H1 (cell line): ENCODE measurements at regions not wholly inside any gene's neighbourhood (a gene's known extent, or its start where the extent isn't known, plus 50 kb on each side); places are given as distances from the start of the nearest gene placed in this dataset.

ENCODE experiments used
- CTCF ChIA-PET: fragments of 300-600 bp; sonication (Branson Sonifier 250); formaldehyde crosslinking; loops from one replicate; lab custom pipeline; 2021; ENCODE audit not compliant: partially characterized antibody; lab: Charles Lee
- POLR2A ChIA-PET: fragments of 300-600 bp; sonication (Branson Sonifier 250); formaldehyde crosslinking; loops from one replicate; lab custom pipeline; 2021; ENCODE audit warnings: inconsistent platforms; ENCODE audit not compliant: partially characterized antibody; lab: Charles Lee
- DNase-seq, 2 experiments: peaks; one replicate each; pipeline versions ENCODE4 v3.0.0 to v3.0.0-alpha.2; 2010 to 2022; ENCODE audit warnings: low spot score in 2 of 2, low read depth in 1 of 2, mixed read lengths in 1 of 2
- FAIRE-seq: peaks from 2 replicates; lab custom pipeline; 2011; peaks lifted over from hg19 to GRCh38; lab: Jason Lieb, UNC
- H2AFZ ChIP-seq: 2 replicates; pipeline ENCODE4 v1.8.1; 2012; ENCODE audit warnings: low read length, inconsistent platforms
- H2AK5ac ChIP-seq: 2 replicates; pipeline ENCODE4 v1.6.1; 2013; ENCODE audit warnings: low read depth, low read length
- H2BK120ac ChIP-seq: replicated peaks from 2 replicates; pipeline ENCODE3; 2013; ENCODE audit warnings: low read depth, low read length, inconsistent platforms
- H2BK12ac ChIP-seq: 2 replicates; pipeline ENCODE4 v1.6.1; 2013; ENCODE audit warnings: low read depth, low read length
- H2BK15ac ChIP-seq: 2 replicates; pipeline ENCODE4 v1.6.1; 2013; ENCODE audit warnings: low read length
- H2BK20ac ChIP-seq: 2 replicates; pipeline ENCODE4 v1.6.1; 2013; ENCODE audit warnings: low read length
- H2BK5ac ChIP-seq: 2 replicates; pipeline ENCODE4 v1.6.1; 2013; ENCODE audit warnings: low read depth, low read length
- H3K14ac ChIP-seq: 2 replicates; pipeline ENCODE4 v1.6.1; 2013; ENCODE audit warnings: inconsistent platforms; ENCODE audit not compliant: insufficient read length
- H3K18ac ChIP-seq: 2 replicates; pipeline ENCODE4 v1.6.1; 2013; ENCODE audit warnings: low read length; ENCODE audit errors: extremely low read depth
- H3K23ac ChIP-seq: 2 replicates; pipeline ENCODE4 v1.6.1; 2013; ENCODE audit warnings: inconsistent platforms; ENCODE audit not compliant: insufficient read length
- H3K23me2 ChIP-seq: 2 replicates; pipeline ENCODE4 v1.6.1; 2013; ENCODE audit warnings: low read depth, low read length
- H3K27ac ChIP-seq: 2 replicates; pipeline ENCODE4 v1.6.1; 2011; ENCODE audit warnings: low read depth, low read length, inconsistent platforms
- H3K27me3 ChIP-seq, 4 experiments: replicated peaks in 1 of 4; 1 replicate in 1 of 4; 2 replicates in 3 of 4; pipeline versions ENCODE4 v1.6.1 to v1.8.1; 2011 to 2013; ENCODE audit warnings: low read length in 3 of 4, mild to moderate bottlenecking in 3 of 4, inconsistent platforms in 2 of 4, mixed read lengths in 2 of 4, moderate library complexity in 1 of 4; ENCODE audit not compliant: control insufficient read depth in 3 of 4, insufficient read depth in 3 of 4; ENCODE audit errors: extremely low read depth in 1 of 4
- H3K36me3 ChIP-seq, 4 experiments: 2 replicates each; pipeline versions ENCODE4 v1.6.1 to v1.8.1; 2011 to 2013; ENCODE audit warnings: mild to moderate bottlenecking in 4 of 4, low read length in 3 of 4, moderate library complexity in 2 of 4, control low read depth in 1 of 4, inconsistent platforms in 1 of 4; ENCODE audit not compliant: insufficient read depth in 4 of 4, control insufficient read depth in 2 of 4
- H3K4ac ChIP-seq: replicated peaks from 2 replicates; pipeline ENCODE3; 2013; ENCODE audit warnings: low read length, low read depth, mixed read lengths, inconsistent platforms; ENCODE audit not compliant: insufficient read length
- H3K4me1 ChIP-seq, 4 experiments: replicated peaks in 1 of 4; 1 replicate in 1 of 4; 2 replicates in 3 of 4; pipeline versions ENCODE4 v1.6.1 to v1.8.1; 2011 to 2013; ENCODE audit warnings: low read length in 3 of 4, inconsistent platforms in 2 of 4, mixed read lengths in 1 of 4; ENCODE audit not compliant: insufficient read depth in 4 of 4, control insufficient read depth in 3 of 4
- H3K4me2 ChIP-seq, 2 experiments: 2 replicates each; pipeline versions ENCODE4 v1.6.1 to v1.8.1; 2011 to 2013; ENCODE audit warnings: low read depth in 2 of 2, low read length in 2 of 2, control low read depth in 1 of 2, inconsistent platforms in 1 of 2, mild to moderate bottlenecking in 1 of 2; ENCODE audit not compliant: insufficient read depth in 1 of 2
- H3K4me3 ChIP-seq, 4 experiments: fragments of 200-600, 300-600 bp in 1 of 4; sonication (generic), shearing (Covaris generic), sonication (Bioruptor Twin) in 1 of 4; 2 replicates each; pipeline versions ENCODE4 v1.5.1 to v1.8.1; 2011 to 2016; ENCODE audit warnings: low read length in 4 of 4, low read depth in 3 of 4, control low read depth in 2 of 4, inconsistent platforms in 2 of 4, mild to moderate bottlenecking in 2 of 4, mixed read lengths in 1 of 4, moderate library complexity in 1 of 4; ENCODE audit not compliant: insufficient read depth in 2 of 4; ENCODE audit errors: extremely low read depth in 1 of 4
- H3K56ac ChIP-seq: replicated peaks from 2 replicates; pipeline ENCODE3; 2013; ENCODE audit warnings: low read depth, mild to moderate bottlenecking, mixed read lengths, low read length, inconsistent platforms; ENCODE audit not compliant: insufficient read length
- H3K79me1 ChIP-seq: 2 replicates; pipeline ENCODE4 v1.6.1; 2013; ENCODE audit warnings: low read depth, low read length, control low read depth
- H3K79me2 ChIP-seq, 2 experiments: 2 replicates each; pipeline versions ENCODE4 v1.6.1 to v1.8.1; 2012 to 2013; ENCODE audit warnings: low read length in 2 of 2, mild to moderate bottlenecking in 2 of 2, inconsistent platforms in 1 of 2; ENCODE audit not compliant: insufficient read depth in 2 of 2, control insufficient read depth in 1 of 2
- H3K9ac ChIP-seq, 4 experiments: replicated peaks in 1 of 4; 1 replicate in 1 of 4; 2 replicates in 3 of 4; pipeline versions ENCODE4 v1.6.1 to v1.8.1; 2011 to 2013; ENCODE audit warnings: low read depth in 3 of 4, low read length in 3 of 4, control low read depth in 2 of 4, mild to moderate bottlenecking in 2 of 4, moderate library complexity in 2 of 4, inconsistent platforms in 1 of 4; ENCODE audit errors: extremely low read depth in 1 of 4
- H3K9me3 ChIP-seq, 2 experiments: 2 replicates each; pipeline versions ENCODE4 v1.6.1 to v1.8.1; 2012 to 2013; ENCODE audit warnings: mild to moderate bottlenecking in 2 of 2, moderate library complexity in 2 of 2, control low read depth in 1 of 2, inconsistent platforms in 1 of 2, low read depth in 1 of 2, low read length in 1 of 2, mixed read lengths in 1 of 2; ENCODE audit not compliant: insufficient read depth in 2 of 2
- H4K20me1 ChIP-seq, 2 experiments: replicated peaks in 1 of 2; 2 replicates each; pipeline versions ENCODE3 to v1.8.1; 2011 to 2013; ENCODE audit warnings: inconsistent platforms in 2 of 2, low read length in 2 of 2, mild to moderate bottlenecking in 1 of 2; ENCODE audit not compliant: insufficient read depth in 2 of 2, control insufficient read depth in 1 of 2
- H4K5ac ChIP-seq: 2 replicates; pipeline ENCODE4 v1.6.1; 2013; ENCODE audit warnings: low read length, low read depth, mixed read lengths, inconsistent platforms; ENCODE audit not compliant: insufficient read length
- H4K8ac ChIP-seq: 2 replicates; pipeline ENCODE4 v1.8.0; 2013; ENCODE audit warnings: mild to moderate bottlenecking, moderate library complexity, low read length, inconsistent platforms; ENCODE audit not compliant: insufficient read depth; ENCODE audit errors: extremely low read depth
- H4K91ac ChIP-seq: replicated peaks from 2 replicates; pipeline ENCODE3; 2013; ENCODE audit warnings: low read length, mixed read lengths, inconsistent platforms; ENCODE audit not compliant: insufficient read length
- ASH2L ChIP-seq: fragments of 200-600, 300-600 bp; sonication (generic); IDR thresholded peaks from one replicate; pipeline ENCODE4 v1.7.1; 2017; ENCODE audit warnings: low read length
- CBX5 ChIP-seq: fragments of 300-800, 300-1000 bp; sonication (generic); IDR thresholded peaks from 2 replicates; pipeline ENCODE4 v1.7.1; 2016; ENCODE audit warnings: antibody characterized with exemption, low read length, low read depth
- CBX8 ChIP-seq: fragments of 300-800, 300-1000 bp; sonication (generic); IDR thresholded peaks from 2 replicates; pipeline ENCODE4 v1.7.1; 2016; ENCODE audit warnings: low read depth, low read length, borderline replicate concordance
- CHD2 ChIP-seq: IDR thresholded peaks from 2 replicates; pipeline ENCODE4 v1.6.1; 2012; ENCODE audit warnings: low read length, improper control_type of control experiment
- EGR1 ChIP-seq: IDR thresholded peaks from 2 replicates; pipeline ENCODE4 v1.6.1; 2011; ENCODE audit warnings: low read depth, low read length, borderline replicate concordance
- EZH2 ChIP-seq: fragments of 200-600 bp; sonication (generic); IDR thresholded peaks from 2 replicates; pipeline ENCODE4 v1.7.1; 2012; ENCODE audit warnings: low read depth, mild to moderate bottlenecking, moderate library complexity, low read length, inconsistent platforms; ENCODE audit not compliant: severe bottlenecking
- JUN ChIP-seq: IDR thresholded peaks from 2 replicates; pipeline ENCODE4 v1.6.1; 2011; ENCODE audit warnings: low read depth, mild to moderate bottlenecking, improper control_type of control experiment, low read length
- POLR2AphosphoS5 ChIP-seq: IDR thresholded peaks from 2 replicates; pipeline ENCODE4 v1.6.1; 2011; ENCODE audit warnings: low read depth, low read length
- RXRA ChIP-seq: IDR thresholded peaks from 2 replicates; pipeline ENCODE4 v1.6.1; 2011; ENCODE audit warnings: low read depth, mild to moderate bottlenecking, low read length, moderate library complexity; ENCODE audit not compliant: insufficient read depth
- SIRT6 ChIP-seq: IDR thresholded peaks from one replicate; pipeline ENCODE4 v1.7.1; 2012; ENCODE audit warnings: low read length, inconsistent platforms
- SP1 ChIP-seq: IDR thresholded peaks from 2 replicates; pipeline ENCODE4 v1.6.1; 2011; ENCODE audit warnings: low read depth, low read length
- SP2 ChIP-seq: IDR thresholded peaks from 2 replicates; pipeline ENCODE4 v1.6.1; 2012; ENCODE audit warnings: mild to moderate bottlenecking, low read length, inconsistent platforms
- TBP ChIP-seq: IDR thresholded peaks from 2 replicates; pipeline ENCODE4 v1.6.1; 2011; ENCODE audit warnings: low read depth, low read length, improper control_type of control experiment
- TCF12 ChIP-seq: IDR thresholded peaks from 2 replicates; pipeline ENCODE4 v1.6.1; 2011; ENCODE audit warnings: low read depth, mild to moderate bottlenecking, low read length
- ZNF274 ChIP-seq: IDR thresholded peaks from 2 replicates; pipeline ENCODE4 v1.7.0; 2012; ENCODE audit warnings: low read length, borderline replicate concordance; ENCODE audit errors: extremely low read depth
- WGBS, 2 experiments: shearing (Covaris generic) in 1 of 2; methylation state at CpG; one replicate each; pipeline versions ENCODE4 v1.1.6 to v1.1.7; 2013 to 2015; ENCODE audit warnings: low lambda C conversion rate in 2 of 2, mixed read lengths in 2 of 2, inconsistent platforms in 1 of 2, low coverage in 1 of 2, missing lambda C conversion rate in 1 of 2; ENCODE audit not compliant: insufficient replicate concordance in 2 of 2, insufficient coverage in 1 of 2, insufficient read length in 1 of 2; ENCODE audit errors: extremely low coverage in 1 of 2, missing lambda C conversion rate in 1 of 2; 5-methylcytosine and 5-hydroxymethylcytosine counted together
- TF ChIP-seq, protein P1 (sequence below): IDR thresholded peaks from 2 replicates; pipeline ENCODE4 v1.6.1; 2011; ENCODE audit warnings: low read depth, mild to moderate bottlenecking, low read length; ENCODE audit not compliant: insufficient read depth

DNA sequence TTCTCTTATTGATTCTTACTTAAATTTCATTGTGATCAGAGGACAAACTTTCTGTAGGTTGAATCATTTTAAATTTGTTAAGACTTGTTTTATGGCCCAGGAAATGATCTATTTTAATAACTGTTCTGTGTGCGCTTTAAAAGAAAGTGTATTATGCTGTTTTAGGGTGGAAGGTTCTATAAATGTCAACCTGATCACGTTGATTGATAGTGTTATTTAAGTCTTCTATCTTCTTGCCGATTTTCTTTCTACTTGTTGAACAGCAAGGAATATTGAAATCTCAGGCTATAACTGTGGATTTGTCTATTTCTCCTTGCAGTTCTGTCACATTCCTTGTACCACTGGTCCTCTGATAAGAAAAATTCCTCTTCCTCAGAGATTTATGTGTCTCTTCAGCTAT lies 112.7 kb downstream of the TANC2 start:
- H3K4ac ChIP-seq = no peak overlapping the region
- H3K27ac ChIP-seq = no peak overlapping the region
- no peaks in the 10 kb centered on the region; a peak in 1 of 4 replicates for H3K9me3 ChIP-seq
- H2AFZ ChIP-seq = no peak overlapping the region
- no peak overlapping the region for H3K56ac ChIP-seq
- H3K27me3 ChIP-seq = no peaks in the 10 kb centered on the region
- H2BK120ac ChIP-seq = no peak overlapping the region
- no peak overlapping the region for H3K18ac ChIP-seq
- H3K4me3 ChIP-seq = no peak overlapping the region
- H3K79me2 ChIP-seq = no peaks in the 10 kb centered on the region
- ChIA-PET CTCF (no interaction called here), POLR2A (no interaction called here)
- H2BK20ac ChIP-seq = no peak overlapping the region
- H3K36me3 ChIP-seq = no peaks in the 10 kb centered on the region
- no peak overlapping the region for H2BK15ac ChIP-seq
- H3K79me1 ChIP-seq = no peaks in the 10 kb centered on the region
- no peaks in the 10 kb centered on the region for H3K23me2 ChIP-seq
- H4K91ac ChIP-seq = no peak overlapping the region
- no peak overlapping the region for H2BK5ac ChIP-seq
- no peak for DNase-seq
- peaks cover 0 to 2% (median 0%) of the 10 kb centered on the region in 4 experiments; a peak in 1 of 7 replicates for H3K4me1 ChIP-seq
- FAIRE-seq = no peak
- H3K23ac ChIP-seq = no peak overlapping the region
- no peak overlapping the region for H4K5ac ChIP-seq
- no peaks in the 10 kb centered on the region for H4K20me1 ChIP-seq
- WGBS, 2 experiments = 90% methylated on average over 3 of the region's 3 CpGs; no CpG with 5 or more reads in 1 of the 2 experiments
- no peak overlapping the region for H3K14ac ChIP-seq
- no peak overlapping the region for H3K9ac ChIP-seq
- no peak overlapping the region for H2AK5ac ChIP-seq
- H4K8ac ChIP-seq = no peak overlapping the region
- no peak overlapping the region for H2BK12ac ChIP-seq
- no peak overlapping the region for H3K4me2 ChIP-seq
- no peak for TF ChIP-seq CHD2
- no peak for TF ChIP-seq TBP
- TF ChIP-seq JUN = no peak
- TF ChIP-seq POLR2AphosphoS5 = no peak
- TF ChIP-seq EGR1 = no peak
- TF ChIP-seq EZH2 = no peak
- TF ChIP-seq CBX5 = no peak
- no peak for TF ChIP-seq SP1
- TF ChIP-seq ZNF274 = no peak
- no peak for TF ChIP-seq SIRT6
- TF ChIP-seq, protein P1, sequence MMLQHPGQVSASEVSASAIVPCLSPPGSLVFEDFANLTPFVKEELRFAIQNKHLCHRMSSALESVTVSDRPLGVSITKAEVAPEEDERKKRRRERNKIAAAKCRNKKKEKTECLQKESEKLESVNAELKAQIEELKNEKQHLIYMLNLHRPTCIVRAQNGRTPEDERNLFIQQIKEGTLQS = no peak
- no peak for TF ChIP-seq SP2
- no peak for TF ChIP-seq ASH2L
- TF ChIP-seq RXRA = no peak
- no peak for TF ChIP-seq CBX8
- TF ChIP-seq TCF12 = no peak
